ENCODE measurements at regions not wholly inside any gene's neighbourhood (a gene's known extent, or its start where the extent isn't known, plus 50 kb on each side); places are given as distances from the start of the nearest gene placed in this dataset.
A peak's percentile ranks its signal among the peaks of the same experiment; 100 is the strongest.

DNA sequence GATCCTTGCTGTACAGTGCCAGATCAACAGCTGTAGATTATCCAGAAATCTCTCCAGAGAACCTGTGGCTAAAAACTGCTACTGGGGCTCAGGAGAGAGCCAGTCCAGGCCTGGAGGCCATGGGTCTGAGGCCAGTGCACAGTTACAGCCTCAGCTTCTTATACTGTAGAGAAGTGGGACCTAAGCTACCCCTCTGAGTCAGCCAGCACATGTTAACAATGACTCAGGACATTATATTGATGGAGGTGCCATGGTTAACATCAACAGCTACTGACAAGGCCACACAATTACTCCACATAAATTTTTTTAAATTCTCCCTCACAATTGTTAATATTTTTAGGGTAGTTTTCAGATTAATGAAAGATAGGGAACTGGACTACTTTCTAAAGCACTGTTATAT is 138.5 kb downstream of the RBM26 start:
- no peak for DNase-seq

DNA sequence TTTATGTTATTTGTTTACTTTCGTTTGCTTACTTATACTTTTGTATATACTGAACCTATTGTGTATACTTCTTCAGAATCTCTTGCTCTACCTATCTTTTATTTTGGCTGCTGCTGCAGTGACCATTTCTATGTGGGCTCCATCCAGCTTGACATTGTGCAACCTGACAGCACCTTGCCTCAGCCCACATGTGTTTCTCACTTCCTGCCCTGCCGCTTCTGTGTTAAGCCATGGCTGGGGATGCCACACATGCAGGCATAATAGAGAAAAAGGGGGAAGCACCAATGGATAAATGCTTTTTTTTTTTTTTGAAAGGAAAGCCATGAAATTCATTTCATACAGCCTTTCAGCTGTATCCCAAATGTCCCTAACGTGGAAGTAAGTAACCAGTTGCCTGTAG is 147.6 kb downstream of the RBM26 start:
- peak; percentile 14 for DNase-seq

DNA sequence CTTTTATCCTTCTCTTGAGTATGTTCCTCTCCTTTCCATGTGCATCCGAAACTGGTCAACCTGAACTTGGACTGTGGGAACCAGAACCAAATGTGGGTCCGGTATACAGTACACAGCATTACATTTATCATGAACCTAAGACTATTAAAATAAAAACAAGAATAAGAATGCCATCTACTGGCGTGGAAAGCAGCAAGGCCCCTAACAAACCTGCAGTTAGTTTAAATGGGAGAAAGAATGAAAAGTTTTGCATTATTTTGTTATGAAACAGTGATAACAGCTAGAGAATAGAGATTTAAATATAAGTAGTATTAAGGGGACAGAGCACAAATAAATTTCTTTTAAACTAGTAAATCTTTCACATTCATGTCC is 159.5 kb downstream of the RBM26 start:
- DNase-seq = peak; percentile 19

DNA sequence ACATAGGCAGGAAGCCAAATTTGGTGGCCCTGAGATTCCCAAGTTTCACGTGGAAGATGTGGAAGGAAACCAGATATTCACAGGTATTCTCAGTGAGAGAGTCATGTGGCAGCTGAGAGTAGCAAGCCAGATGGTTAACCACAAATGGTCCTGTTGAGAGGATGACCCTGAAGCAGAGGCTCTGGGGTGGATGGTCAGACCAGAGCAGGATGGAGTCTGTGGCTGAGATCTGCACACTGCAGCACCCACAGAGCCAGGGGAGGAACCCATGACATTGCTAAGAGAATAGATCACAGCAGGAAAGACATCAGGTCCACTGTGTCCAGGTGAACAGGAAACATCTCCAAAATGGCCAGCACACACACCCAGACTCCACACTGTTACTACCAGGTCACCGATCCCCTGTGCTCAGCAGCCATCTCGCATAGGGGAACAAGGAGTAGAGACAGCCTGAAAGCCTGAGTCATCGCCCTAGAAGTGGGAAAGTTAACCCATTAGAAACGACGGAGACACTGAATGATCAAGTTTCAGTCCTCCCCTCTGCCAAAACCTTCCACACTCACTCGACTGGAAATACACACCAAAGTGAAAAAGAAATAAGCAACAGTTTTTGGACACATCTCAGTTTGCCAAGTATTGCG is 160.0 kb downstream of the RBM26 start:
- no peak for DNase-seq

DNA sequence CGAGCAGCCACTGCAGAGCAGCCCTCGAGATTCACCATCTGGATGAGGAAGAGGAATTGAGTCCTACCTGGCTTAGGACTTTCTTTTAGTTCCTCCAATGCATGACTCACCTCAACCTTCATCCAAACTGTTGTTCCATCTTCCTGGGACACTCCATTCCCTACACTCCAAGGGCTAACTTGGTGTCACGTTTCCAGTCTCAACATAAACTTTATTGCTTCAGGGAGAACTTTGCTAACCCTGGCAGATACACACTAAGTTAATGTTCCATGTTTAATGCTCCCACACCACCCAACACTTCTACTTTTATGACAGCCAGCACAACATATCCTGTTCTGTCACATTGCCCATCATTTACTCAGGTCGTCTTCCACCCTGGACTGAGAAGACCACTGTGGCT is 164.4 kb downstream of the RBM26 start:
- no peak for DNase-seq

DNA sequence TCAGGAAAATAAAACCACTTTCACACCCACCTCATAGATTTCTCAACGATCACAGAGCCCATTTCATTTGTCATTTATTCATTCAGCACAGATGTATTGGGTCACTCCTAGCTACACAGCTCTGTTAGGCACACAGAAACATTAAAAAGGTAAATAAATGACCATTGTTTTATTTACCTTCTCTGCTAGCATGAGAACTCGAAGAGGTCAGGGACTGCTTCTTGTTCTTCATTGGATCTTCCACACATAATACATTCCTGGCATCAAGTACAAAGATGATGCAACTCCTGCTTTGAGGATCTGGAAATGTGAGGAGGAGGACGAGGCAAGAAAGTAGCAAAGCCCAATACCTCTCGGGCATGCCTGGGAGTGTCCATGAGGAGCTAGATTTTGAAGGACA is 168.1 kb downstream of the RBM26 start:
- no peak for DNase-seq

DNA sequence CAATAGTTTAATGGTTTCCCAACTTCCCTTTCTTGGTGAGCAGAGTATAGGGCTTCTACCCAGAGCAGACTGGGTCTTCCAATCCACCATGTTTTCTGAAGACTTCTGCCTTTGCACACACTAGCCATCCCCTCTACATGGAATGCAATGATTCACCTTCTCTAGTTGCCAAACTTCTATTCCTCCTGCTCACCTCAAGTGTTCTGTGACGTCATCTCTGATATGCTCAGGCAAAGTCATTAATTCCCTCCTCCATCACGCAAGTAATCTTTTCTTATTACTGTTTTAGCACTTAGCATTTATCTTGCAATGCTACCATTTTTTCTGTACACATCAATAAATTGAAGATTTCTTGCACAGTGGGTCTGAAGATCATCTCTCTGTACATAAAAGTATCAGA is 174.2 kb downstream of the RBM26 start:
- DNase-seq = no peak

DNA sequence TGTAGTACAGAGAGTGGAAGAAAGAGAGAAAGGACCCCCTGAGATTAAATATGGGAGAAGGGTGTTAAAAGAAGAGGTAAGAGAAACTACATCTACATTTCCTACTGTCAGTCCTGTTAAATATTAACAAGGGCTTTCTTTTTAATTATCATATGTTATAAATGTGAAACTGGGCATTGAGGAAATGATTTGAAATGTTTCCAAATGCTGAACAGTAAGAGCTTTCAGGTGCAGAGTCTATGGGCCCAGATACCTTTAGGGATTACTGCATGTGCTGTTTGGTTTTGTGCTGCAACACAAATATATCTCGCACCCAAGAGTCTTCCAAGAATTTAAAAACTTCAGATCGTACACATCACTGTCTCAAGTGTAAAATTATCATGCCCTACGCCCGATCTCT is 176.3 kb downstream of the RBM26 start:
- DNase-seq = no peak

DNA sequence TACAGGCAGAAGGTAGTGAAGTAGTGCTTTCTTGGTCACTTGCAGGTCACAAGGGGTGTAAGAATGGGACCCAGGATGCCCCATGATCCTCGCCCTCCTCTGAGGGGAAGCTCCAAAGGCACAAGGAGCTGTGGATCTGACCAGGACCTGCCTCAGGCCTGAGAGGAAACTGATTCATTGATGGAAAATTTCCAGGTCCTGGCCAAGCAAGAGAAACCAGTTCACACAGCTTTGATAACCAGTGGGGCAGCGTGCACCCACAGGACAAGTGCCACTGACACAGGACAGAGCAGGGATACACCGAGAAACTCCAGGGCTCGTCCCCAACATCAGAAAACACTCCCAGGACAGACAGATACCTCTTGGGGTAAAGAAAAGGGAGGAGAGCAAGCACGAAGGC is 177.1 kb downstream of the RBM26 start:
- no peak for DNase-seq

DNA sequence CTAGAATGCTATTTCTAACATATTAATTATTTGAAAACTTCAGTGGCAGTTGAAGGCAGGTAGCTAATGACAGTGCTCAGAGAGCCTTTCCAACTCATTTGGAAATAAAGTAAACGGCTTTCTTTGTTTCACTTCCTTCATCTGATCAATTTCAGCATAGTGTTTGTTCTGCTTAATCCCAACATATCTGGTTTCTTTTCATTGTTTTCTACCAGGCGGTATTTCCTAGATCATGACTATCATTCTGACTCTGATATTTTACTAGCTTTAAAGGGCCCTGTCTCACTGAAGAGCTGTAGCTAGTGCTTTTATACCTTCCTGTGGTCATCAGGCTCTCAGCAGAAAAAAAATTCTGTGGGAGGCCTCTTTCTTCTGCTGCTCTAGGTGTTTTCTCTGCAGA is 178.6 kb downstream of the RBM26 start:
- DNase-seq = peak; percentile 13

DNA sequence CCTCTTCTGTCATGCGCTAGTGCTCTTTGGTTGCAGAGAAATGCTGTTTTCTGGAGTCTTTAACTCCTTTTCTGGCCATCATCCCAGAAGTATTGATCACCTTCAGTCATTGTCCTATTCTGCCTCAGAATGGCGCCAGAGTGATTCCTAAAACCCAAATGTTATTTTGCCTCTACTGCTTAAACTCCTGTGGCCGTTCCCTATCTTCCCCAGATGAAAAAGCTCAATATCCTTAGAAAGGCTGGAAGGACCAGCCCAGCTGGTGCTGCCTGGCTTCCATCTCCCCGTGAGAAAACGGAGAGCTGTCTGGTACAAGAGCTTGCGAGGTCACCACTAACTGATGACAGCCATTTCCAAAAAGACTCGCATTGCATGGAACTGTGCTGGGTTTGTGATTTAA is 179.1 kb downstream of the RBM26 start:
- DNase-seq = no peak

DNA sequence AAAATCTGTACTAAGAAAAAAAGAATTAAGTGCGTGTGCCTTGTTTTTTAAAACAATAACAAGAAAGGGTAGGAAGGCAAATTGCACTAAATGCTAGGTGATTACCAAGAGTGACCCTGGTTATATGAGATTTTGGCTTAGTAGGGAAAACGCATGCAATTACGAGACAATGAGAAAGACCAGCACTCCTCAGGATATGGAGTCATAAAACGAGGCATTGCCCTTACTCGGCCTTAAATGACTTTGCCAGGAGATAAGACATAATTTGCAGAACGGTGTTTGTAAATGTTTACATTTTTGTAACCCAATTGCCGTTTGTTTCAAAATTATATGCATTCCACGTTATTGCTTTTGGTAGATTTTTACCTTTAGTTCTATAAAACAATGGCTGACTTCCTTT is 179.8 kb downstream of the RBM26 start:
- DNase-seq = no peak

DNA sequence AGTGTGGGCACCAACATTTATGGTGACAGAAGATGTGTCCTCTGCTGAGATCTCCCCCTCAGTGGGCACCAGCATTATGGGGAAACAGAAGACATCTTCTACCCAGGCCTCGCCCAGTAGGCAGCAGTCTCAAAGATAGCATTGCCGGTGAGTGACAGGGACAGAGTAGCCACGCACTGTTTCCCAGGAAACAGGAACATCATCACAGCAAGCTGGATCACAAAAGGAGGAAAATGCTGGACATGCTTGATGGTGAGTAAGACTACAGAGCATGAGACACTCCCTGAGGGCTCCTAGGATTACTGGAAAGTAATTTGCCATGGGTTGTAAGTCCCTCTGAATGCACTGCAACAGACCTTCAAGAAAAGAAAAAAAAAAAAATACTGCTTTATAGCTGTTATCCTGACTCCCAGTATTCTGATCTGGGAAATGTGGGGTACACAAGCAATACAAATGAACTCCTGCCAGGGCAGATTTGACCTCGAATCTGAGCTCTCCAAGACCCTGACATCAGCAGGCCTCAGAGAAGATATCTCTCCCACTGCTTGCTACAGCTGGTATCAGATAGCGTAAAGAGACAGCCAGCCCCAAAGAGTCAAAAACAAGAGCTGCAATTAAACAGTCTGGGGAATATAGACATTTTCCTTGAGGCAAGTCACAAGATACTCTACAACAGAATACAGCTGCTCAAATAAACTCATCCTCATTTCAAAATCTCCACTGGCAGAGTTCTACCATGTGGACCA is 180.4 kb downstream of the RBM26 start:
- no peak for DNase-seq

DNA sequence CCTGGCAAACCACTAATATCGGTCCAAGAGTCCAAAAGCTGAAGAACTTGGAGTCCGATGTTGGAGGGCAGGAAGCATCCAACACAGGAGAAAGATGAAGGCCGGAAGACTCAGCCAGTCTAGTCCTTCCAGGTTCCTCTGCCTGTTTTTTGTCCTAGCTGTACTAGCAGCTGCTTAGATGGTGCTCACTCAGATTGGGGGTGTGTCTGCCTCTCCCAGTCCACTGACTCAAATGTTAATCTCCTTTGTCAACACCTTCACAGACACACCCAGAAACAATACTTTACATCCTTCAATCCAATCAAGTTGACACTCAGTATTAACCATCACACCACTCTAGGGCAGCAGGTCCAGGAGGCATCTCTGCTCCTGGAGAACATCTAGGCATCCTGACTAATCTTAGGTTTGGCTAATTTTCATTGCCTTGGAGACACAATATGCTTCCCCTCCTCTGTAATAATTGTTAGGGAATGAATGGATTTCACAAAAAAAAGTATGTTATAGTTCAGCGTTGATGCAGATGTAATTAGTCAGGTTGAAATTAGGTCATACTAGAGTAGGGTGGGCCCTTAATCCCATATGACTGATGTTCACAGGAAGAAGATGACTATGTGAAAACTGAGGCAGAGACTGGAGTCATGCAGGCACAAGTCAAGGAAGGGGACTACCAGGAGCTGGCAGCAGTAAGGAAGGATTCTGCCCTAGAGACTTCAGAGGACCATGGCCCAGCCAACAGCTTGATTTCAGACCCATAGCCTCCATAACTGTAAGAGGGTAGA is 183.4 kb downstream of the RBM26 start:
- no peak for DNase-seq

DNA sequence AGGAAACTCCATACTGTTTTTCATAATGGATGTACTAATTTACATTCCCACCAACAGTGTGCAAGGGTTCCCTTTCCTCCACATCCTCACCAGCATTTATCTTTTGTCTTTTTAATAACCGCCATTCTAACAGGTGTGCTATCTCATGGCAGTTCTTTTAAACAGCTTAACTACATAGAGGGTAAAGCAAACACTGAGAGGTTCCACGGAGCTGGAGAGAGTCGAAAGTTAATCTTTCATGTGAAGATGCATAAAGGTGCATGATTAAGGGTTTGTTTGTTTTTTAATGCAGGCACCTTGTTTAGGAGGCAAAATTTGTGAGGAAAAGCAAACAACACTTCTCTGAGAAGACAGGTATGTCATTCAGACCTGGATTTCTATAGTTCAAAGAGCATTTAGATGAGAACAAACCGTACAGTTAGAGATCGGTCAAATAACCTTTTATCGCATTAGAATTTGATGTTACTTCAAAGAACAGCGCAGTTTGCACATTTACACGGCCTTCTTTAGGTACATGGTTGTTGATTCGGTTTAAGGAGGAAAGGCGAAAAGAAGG is 193.9 kb downstream of the RBM26 start:
- no peak for DNase-seq

DNA sequence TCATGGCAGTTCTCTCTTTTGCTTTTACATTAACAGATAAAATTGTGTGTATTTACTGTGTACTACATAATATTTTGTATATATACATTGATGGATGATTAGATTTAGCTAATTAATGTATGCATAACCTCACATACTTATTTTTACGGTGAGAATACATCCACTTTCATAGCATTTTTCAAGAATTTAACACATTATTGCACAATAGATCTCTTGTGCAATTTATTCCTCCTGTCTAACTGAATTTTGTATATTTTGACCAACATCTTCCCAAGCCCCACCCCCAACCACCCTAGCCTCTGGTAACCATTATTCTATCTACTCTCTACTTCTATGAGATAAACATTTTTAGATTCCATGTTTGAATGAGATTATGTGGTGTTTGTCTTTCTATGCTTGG is 194.7 kb downstream of the RBM26 start:
- DNase-seq = no peak

DNA sequence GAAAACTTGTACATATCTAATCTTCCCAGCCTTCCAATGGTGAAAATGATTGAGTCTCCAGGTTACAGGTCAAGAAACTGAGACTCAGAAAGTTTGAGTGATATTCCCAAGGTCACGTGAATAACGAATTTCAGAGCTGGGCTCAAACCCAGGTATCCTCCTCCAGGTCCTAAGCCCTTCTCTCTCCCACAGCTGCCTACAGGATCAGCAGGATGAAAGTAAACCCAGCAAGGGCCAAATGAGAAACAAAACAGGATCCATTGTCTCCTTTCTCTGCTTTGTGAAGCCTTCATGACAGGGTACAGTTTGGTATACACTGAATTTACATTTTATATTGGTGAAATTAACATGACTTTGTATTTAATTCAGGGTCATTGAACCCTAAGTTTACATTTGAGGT is 208.1 kb downstream of the RBM26 start:
- no peak for DNase-seq

DNA sequence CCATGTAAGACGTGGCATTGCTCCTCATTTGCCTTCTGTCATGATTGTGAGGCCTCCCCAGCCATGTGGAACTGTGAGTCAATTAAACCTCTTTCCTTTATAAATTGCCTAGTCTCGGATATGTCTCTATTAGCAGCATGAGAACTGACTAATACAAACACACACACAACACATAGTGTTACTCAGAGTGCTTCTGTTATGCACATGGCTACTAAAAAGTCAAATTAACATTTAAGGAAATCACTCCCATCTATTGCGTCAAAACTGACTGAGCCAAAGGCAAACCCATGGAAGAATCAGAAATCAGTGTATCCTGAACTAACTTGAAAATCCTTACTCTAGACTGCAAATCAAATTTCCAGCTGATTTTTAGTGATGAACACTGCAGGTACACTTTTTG is 209.2 kb downstream of the RBM26 start:
- no peak for DNase-seq

DNA sequence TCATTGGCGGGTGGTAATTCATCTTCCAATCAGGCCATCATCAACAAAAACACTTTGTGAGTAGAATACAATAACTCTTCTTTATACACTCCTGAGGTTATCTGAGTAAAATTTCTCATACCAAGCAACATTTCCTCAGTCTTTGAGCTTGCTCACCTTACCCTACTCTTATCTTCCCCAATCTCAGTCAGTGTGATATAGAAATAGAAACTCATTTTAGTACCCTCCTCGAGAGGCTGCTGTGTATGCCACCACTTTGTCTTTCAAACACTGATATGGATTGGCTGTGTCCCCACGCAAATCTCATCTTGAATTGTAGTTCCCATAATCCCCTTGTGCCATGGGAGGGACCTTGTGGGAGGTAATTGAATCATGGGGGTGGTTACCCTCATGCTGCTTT is 209.7 kb downstream of the RBM26 start:
- DNase-seq = peak; percentile 40

DNA sequence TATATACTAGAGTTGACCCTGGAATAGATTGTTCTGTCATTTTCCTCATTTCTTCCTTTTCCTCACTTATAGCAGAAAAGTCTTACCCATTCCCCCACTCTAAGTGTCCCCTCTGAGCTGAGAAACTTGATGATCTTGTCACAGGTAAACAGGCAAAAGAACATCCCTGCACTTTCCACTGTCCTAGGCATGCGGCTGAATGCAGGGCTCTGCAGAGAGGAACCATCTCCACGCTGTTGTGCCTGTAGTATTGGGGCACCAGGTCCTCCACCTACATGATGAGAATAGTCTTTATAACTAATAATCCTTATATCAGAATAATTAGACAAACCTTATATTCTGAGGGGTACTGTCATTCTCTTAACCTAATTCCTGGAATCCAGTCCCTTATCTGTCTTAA is 211.3 kb downstream of the RBM26 start:
- DNase-seq = no peak

DNA sequence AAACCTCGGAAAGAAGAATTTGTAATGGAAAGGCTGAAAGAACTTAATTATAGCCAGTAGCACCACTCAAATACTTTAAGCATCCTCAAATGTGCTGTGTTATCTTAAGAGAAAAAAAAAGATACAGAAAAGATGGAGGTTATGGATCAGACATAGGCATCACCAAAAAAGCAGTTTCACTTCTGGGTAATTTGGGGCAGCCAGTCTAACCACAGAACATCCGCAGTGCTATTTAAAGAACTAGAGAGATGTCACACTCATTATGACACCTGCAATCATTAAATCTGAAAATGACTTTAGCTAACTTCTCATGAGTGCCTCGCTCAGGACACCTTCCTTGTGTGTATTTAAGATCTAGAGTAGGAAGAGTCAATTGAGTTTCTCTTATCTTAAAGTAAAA is 211.8 kb downstream of the RBM26 start:
- peak; percentile 91 for DNase-seq

DNA sequence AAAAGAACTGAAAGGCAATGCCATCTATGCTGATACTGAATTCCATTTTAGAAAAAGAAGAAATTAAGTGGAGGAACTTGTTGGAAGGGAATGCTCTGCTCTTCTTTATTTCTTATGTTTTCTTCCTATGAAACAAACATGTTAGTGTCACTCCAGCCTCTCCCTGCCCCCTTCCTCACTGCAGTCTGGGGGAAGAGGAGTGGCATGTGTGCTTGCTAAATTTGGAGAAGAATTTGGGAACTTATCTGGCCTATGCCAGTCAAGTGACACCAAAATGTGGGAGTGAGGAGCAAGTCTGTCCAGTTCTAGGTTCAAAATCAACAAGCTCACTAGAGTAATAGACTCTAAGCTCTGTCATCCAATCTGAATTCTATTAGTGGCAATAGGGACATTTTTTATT is 214.6 kb downstream of the RBM26 start:
- no peak for DNase-seq

DNA sequence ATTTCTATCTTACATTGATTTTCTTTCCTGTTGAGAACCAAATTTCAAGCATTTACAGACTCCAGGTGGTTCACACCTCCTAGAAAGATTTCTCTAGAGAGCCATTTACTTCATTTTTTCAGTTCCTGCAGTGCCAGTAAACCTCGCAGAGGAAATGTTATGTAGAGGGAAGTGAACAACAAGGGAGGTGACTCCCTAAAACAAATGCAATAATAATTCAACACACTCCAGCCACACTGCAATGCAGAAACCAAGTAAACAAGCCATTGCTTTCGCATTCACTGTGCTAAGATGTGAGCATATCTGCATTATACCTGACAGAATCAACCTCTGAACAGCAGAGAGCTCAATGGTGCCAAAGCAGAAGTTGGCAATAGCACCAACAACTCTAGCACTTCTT is 215.1 kb downstream of the RBM26 start:
- DNase-seq = no peak

All from activated CD4-positive, alpha-beta T cell treated with anti-CD3 and anti-CD28 coated beads, Interleukin-10, Interleukin-2, amounts not matched to agents 100 ng/mL and 50 ng/mL, durations not matched to agents 16 hours and 8 hours (primary cell).